CD4-positive, alpha-beta T cell treated with Interleukin-4 for 4 hours (primary cell): ENCODE measurements at regions not wholly inside any gene's neighbourhood (a gene's known extent, or its start where the extent isn't known, plus 50 kb on each side); places are given as distances from the start of the nearest gene placed in this dataset.

Source experiments
- DNase-seq: peaks from one replicate; pipeline ENCODE4 v3.0.0-alpha.2; 2020

GRCh38 chr18:78727057-78727739 lies 252.4 kb upstream of the SALL3 start:
- DNase-seq: no peak

GRCh38 chr18:78727877-78728783 lies 251.5 kb upstream of the SALL3 start:
- no peak for DNase-seq

- no peak for DNase-seq
Measured at GRCh38 chr18:78728784-78729467, 250.7 kb upstream of the SALL3 start.

GRCh38 chr18:78730546-78730945 lies 249.1 kb upstream of the SALL3 start:
- no peak for DNase-seq

- no peak for DNase-seq
Measured at GRCh38 chr18:78731016-78731397, 248.6 kb upstream of the SALL3 start.

- no peak for DNase-seq
Measured at GRCh38 chr18:78731398-78732032, 248.1 kb upstream of the SALL3 start.

- no peak for DNase-seq
Measured at GRCh38 chr18:78732273-78733210, 247.1 kb upstream of the SALL3 start.

GRCh38 chr18:78733762-78734613 lies 245.6 kb upstream of the SALL3 start:
- no peak for DNase-seq

GRCh38 chr18:78734614-78734945 lies 245.0 kb upstream of the SALL3 start:
- DNase-seq: no peak

GRCh38 chr18:78735131-78736014 lies 244.2 kb upstream of the SALL3 start:
- no peak for DNase-seq

- DNase-seq: no peak
Measured at GRCh38 chr18:78736015-78736690, 243.5 kb upstream of the SALL3 start.

GRCh38 chr18:78737006-78737915 lies 242.4 kb upstream of the SALL3 start:
- DNase-seq: no peak

- no peak for DNase-seq
Measured at GRCh38 chr18:78738076-78738690, 241.4 kb upstream of the SALL3 start.

- DNase-seq: no peak
Measured at GRCh38 chr18:78739115-78739514, 240.5 kb upstream of the SALL3 start.

- DNase-seq: no peak
Measured at GRCh38 chr18:78739882-78740677, 239.5 kb upstream of the SALL3 start.

- no peak for DNase-seq
Measured at GRCh38 chr18:78740876-78741275, 238.7 kb upstream of the SALL3 start.
